Kidney (tissue), 13 donors: ENCODE measurements at regions not wholly inside any gene's neighbourhood (a gene's known extent, or its start where the extent isn't known, plus 50 kb on each side); places are given as distances from the start of the nearest gene placed in this dataset.

Source experiments
- DNase-seq, 5 donors: peaks; one replicate each; pipeline ENCODE4 v3.0.0-alpha.2; 2013 to 2020
- FAIRE-seq: peaks from 2 replicates; lab custom pipeline; 2012; peaks lifted over from hg19 to GRCh38; lab: Jason Lieb, UNC
- H3K27ac ChIP-seq, 2 donors: one replicate each; pipeline ENCODE4 v1.7.0; 2013; ENCODE audit warnings: low read depth in 2 of 2, low read length in 2 of 2, inconsistent platforms in 1 of 2
- H3K27me3 ChIP-seq: one replicate; pipeline ENCODE4 v1.7.1; 2013; ENCODE audit warnings: low read length, inconsistent platforms; ENCODE audit not compliant: control insufficient read depth, insufficient read depth
- H3K36me3 ChIP-seq, 3 donors: one replicate each; pipeline versions ENCODE4 v1.7.0 to v1.7.1; 2013; ENCODE audit warnings: low read length in 3 of 3, control low read depth in 1 of 3, inconsistent platforms in 1 of 3; ENCODE audit not compliant: insufficient read depth in 3 of 3, control insufficient read depth in 2 of 3
- H3K4me1 ChIP-seq, 3 donors: one replicate each; pipeline versions ENCODE4 v1.7.0 to v1.7.1; 2013; ENCODE audit warnings: low read length in 3 of 3, inconsistent platforms in 1 of 3, low read depth in 1 of 3; ENCODE audit not compliant: control insufficient read depth in 2 of 3, insufficient read depth in 2 of 3
- H3K4me3 ChIP-seq, 3 donors: one replicate each; pipeline versions ENCODE4 v1.7.0 to v1.8.1; 2013; ENCODE audit warnings: low read length in 3 of 3, control low read depth in 1 of 3, inconsistent platforms in 1 of 3
- H3K9ac ChIP-seq, 3 donors: one replicate each; pipeline versions ENCODE4 v1.7.0 to v1.7.1; 2013; ENCODE audit warnings: low read length in 3 of 3, control low read depth in 1 of 3, inconsistent platforms in 1 of 3
- H3K9me3 ChIP-seq, 3 donors: one replicate each; pipeline versions ENCODE4 v1.7.0 to v1.7.1; 2013; ENCODE audit warnings: low read length in 3 of 3, control low read depth in 1 of 3, inconsistent platforms in 1 of 3; ENCODE audit not compliant: control insufficient read depth in 2 of 3, insufficient read depth in 1 of 3
- CTCF ChIP-seq: IDR thresholded peaks from 3 replicates; pipeline ENCODE4 v1.5.1; 2012; ENCODE audit warnings: mild to moderate bottlenecking, moderate library complexity, borderline replicate concordance; ENCODE audit not compliant: insufficient read depth; ENCODE audit errors: extremely low read depth
- intact Hi-C: fragments of 100-400 bp; cut with DNase I; formaldehyde crosslinking; loops from one replicate; pipeline ENCODE4 v1.11.1; 2022
- donor health status: control.
- donor health status: control.
- donor health status: control.
- donor health status: control.
- donor health status: control.
- donor health status: DM: yes; HTN: yes; CAD: no.
- donor health status: Normal renal cell carcinoma (clear cell type).

- FAIRE-seq (no peak), DNase-seq (no peak)
- intact Hi-C loops, result no loop called here
- H3K4me3 ChIP-seq, result no peak overlapping the region
- no peaks in the 10 kb centered on the region for H3K9me3 ChIP-seq
- no peak overlapping the region for H3K9ac ChIP-seq
- no peak for TF ChIP-seq CTCF
- no peaks in the 10 kb centered on the region for H3K36me3 ChIP-seq
- no peaks in the 10 kb centered on the region for H3K4me1 ChIP-seq
- no peaks in the 10 kb centered on the region for H3K27me3 ChIP-seq
- no peak overlapping the region for H3K27ac ChIP-seq
These were observed 724.2 kb upstream of the CDH8 start for GRCh38 chr16:62760398-62760797.

- no peaks in the 10 kb centered on the region for H3K36me3 ChIP-seq
- H3K27me3 ChIP-seq, result no peaks in the 10 kb centered on the region
- no peak overlapping the region for H3K9ac ChIP-seq
- intact Hi-C loops, result no loop called here
- H3K27ac ChIP-seq, result no peak overlapping the region
- DNase-seq (no peak), FAIRE-seq (no peak)
- H3K4me1 ChIP-seq, result no peaks in the 10 kb centered on the region
- no peak overlapping the region for H3K4me3 ChIP-seq
- TF ChIP-seq CTCF, result no peak
- no peaks in the 10 kb centered on the region for H3K9me3 ChIP-seq
These were observed 719.7 kb upstream of the CDH8 start for GRCh38 chr16:62755938-62756337.

- DNase-seq, result peak in 1 of 5 donors; percentile 10
- no peak for TF ChIP-seq CTCF
- Histone ChIP-seq H3K36me3 (no peaks in the 10 kb centered on the region), H3K4me1 (no peaks in the 10 kb centered on the region), H3K4me3 (no peak overlapping the region), H3K9ac (no peak overlapping the region), H3K9me3 (no peaks in the 10 kb centered on the region), H3K27me3 (no peaks in the 10 kb centered on the region), H3K27ac (no peak overlapping the region)
- intact Hi-C loops, result no loop called here
- no peak for FAIRE-seq
These were observed 716.6 kb upstream of the CDH8 start for GRCh38 chr16:62752854-62753253.

GRCh38 chr16:62751218-62751617, 715.0 kb upstream of the CDH8 start:
- no peak for TF ChIP-seq CTCF
- Histone ChIP-seq H3K4me3 (no peak overlapping the region), H3K9me3 (no peaks in the 10 kb centered on the region), H3K36me3 (no peaks in the 10 kb centered on the region), H3K4me1 (no peaks in the 10 kb centered on the region), H3K27ac (no peak overlapping the region), H3K27me3 (no peaks in the 10 kb centered on the region), H3K9ac (no peak overlapping the region)
- intact Hi-C loops, result no loop called here
- FAIRE-seq (no peak), DNase-seq (no peak)
